Endothelial cell of umbilical vein (primary cell): ENCODE measurements at regions not wholly inside any gene's neighbourhood (a gene's known extent, or its start where the extent isn't known, plus 50 kb on each side); places are given as distances from the start of the nearest gene placed in this dataset.
"Not testable (repeated sequence)": the region's sequence is repeated elsewhere in the genome, so short reads cannot be mapped to it uniquely, and the experiment has no call there.

ENCODE experiments used
- BruUV-seq: library from RNA; stranded (reverse); fragments of 400-500 nt; replicated peaks from 2 replicates; lab custom pipeline; 2021; lab: Mats Ljungman, UMichigan
- CTCF ChIA-PET: fragments of 300-600, 350-600 bp; sonication (Branson Sonifier 250); formaldehyde crosslinking; loops from one replicate; lab custom pipeline; 2021; ENCODE audit warnings: antibody characterized with exemption, inconsistent platforms; lab: Charles Lee
- POLR2A ChIA-PET: fragments of 300-600, 350-600 bp; sonication (Branson Sonifier 250); formaldehyde crosslinking; loops from one replicate; lab custom pipeline; 2021; ENCODE audit warnings: antibody characterized with exemption, inconsistent platforms; lab: Charles Lee
- DNase-seq: peaks from one replicate; pipeline ENCODE4 v3.0.0-alpha.2; 2011; ENCODE audit warnings: low read depth, low spot score
- FAIRE-seq: peaks from 2 replicates; lab custom pipeline; 2011; peaks lifted over from hg19 to GRCh38; lab: Jason Lieb, UNC
- H2AFZ ChIP-seq: 2 replicates; pipeline ENCODE4 v1.6.0; 2012; ENCODE audit warnings: low read depth, low read length, control low read depth, inconsistent platforms
- H3K27ac ChIP-seq: 2 replicates; pipeline ENCODE4 v1.5.1; 2011; ENCODE audit warnings: low read depth, mild to moderate bottlenecking, control low read depth, low read length, moderate library complexity; ENCODE audit not compliant: insufficient read depth
- H3K27me3 ChIP-seq, 2 experiments: 2 replicates each; pipeline versions ENCODE4 v1.6.0 to v1.6.1; 2011; ENCODE audit warnings: low read length in 2 of 2, mixed read lengths in 1 of 2; ENCODE audit not compliant: control insufficient read depth in 2 of 2, insufficient read depth in 2 of 2
- H3K36me3 ChIP-seq, 2 experiments: 2 replicates in 1 of 2; 3 replicates in 1 of 2; pipeline ENCODE4 v1.5.1; 2011; ENCODE audit warnings: low read length in 2 of 2, mild to moderate bottlenecking in 1 of 2, moderate library complexity in 1 of 2; ENCODE audit not compliant: control insufficient read depth in 2 of 2, insufficient read depth in 2 of 2; ENCODE audit errors: extremely low read depth in 1 of 2
- H3K4me1 ChIP-seq: 3 replicates; pipeline ENCODE4 v1.5.1; 2011; ENCODE audit warnings: mild to moderate bottlenecking, low read length; ENCODE audit not compliant: control insufficient read depth, insufficient read depth; ENCODE audit errors: extremely low read depth
- H3K4me2 ChIP-seq: 2 replicates; pipeline ENCODE4 v1.6.1; 2011; ENCODE audit warnings: low read length, control low read depth, mixed read lengths; ENCODE audit not compliant: insufficient read depth
- H3K4me3 ChIP-seq, 3 experiments: fragments of 200-600 bp in 1 of 3; sonication (generic), shearing (Covaris generic) in 1 of 3; replicated peaks in 1 of 3; 2 replicates each; pipeline ENCODE4 v1.5.1; 2011 to 2016; ENCODE audit warnings: control low read depth in 3 of 3, low read length in 3 of 3, mild to moderate bottlenecking in 2 of 3, inconsistent platforms in 1 of 3, low read depth in 1 of 3, moderate library complexity in 1 of 3; ENCODE audit not compliant: insufficient read depth in 1 of 3
- H3K79me2 ChIP-seq: 2 replicates; pipeline ENCODE4 v1.6.0; 2012; ENCODE audit warnings: low read length, inconsistent platforms; ENCODE audit not compliant: control insufficient read depth, insufficient read depth
- H3K9ac ChIP-seq: replicated peaks from 2 replicates; pipeline ENCODE3; 2011; ENCODE audit warnings: low read length, control low read depth; ENCODE audit not compliant: insufficient read depth; ENCODE audit errors: extremely low read depth
- H3K9me1 ChIP-seq: replicated peaks from 3 replicates; pipeline ENCODE4 v1.6.0; 2011; ENCODE audit warnings: mild to moderate bottlenecking, low read length; ENCODE audit not compliant: control insufficient read depth, insufficient read depth; ENCODE audit errors: extremely low read depth
- H3K9me3 ChIP-seq: replicated peaks from 2 replicates; pipeline ENCODE4 v1.5.1; 2012; ENCODE audit warnings: low read length, inconsistent platforms; ENCODE audit not compliant: control insufficient read depth, insufficient read depth
- H4K20me1 ChIP-seq: replicated peaks from 2 replicates; pipeline ENCODE3; 2011; ENCODE audit warnings: mild to moderate bottlenecking, low read length; ENCODE audit not compliant: control insufficient read depth, insufficient read depth; ENCODE audit errors: extremely low read depth
- EZH2 ChIP-seq: IDR thresholded peaks from 2 replicates; pipeline ENCODE4 v1.6.1; 2012; ENCODE audit warnings: borderline replicate concordance, low read depth, mild to moderate bottlenecking, moderate library complexity, low read length, inconsistent platforms; ENCODE audit not compliant: severe bottlenecking
- FOS ChIP-seq: IDR thresholded peaks from 2 replicates; pipeline ENCODE4 v1.6.1; 2011; ENCODE audit warnings: mild to moderate bottlenecking, low read length, moderate library complexity, borderline replicate concordance; ENCODE audit not compliant: insufficient read depth
- GATA2 ChIP-seq: IDR thresholded peaks from 2 replicates; pipeline ENCODE4 v1.7.0; 2011; ENCODE audit warnings: low read depth, mild to moderate bottlenecking, moderate library complexity, mixed read lengths, low read length; ENCODE audit not compliant: insufficient read length, insufficient read depth
- JUN ChIP-seq: IDR thresholded peaks from 2 replicates; pipeline ENCODE4 v1.6.1; 2011; ENCODE audit warnings: borderline replicate concordance, low read depth; ENCODE audit not compliant: insufficient read length, insufficient read depth
- MAX ChIP-seq: IDR thresholded peaks from 2 replicates; pipeline ENCODE4 v1.6.1; 2011; ENCODE audit not compliant: insufficient read depth, insufficient read length
- MYC ChIP-seq: IDR thresholded peaks from one replicate; pipeline ENCODE4 v1.6.1; 2011; ENCODE audit warnings: mild to moderate bottlenecking, low read depth, low read length
- POLR2A ChIP-seq: IDR thresholded peaks from 2 replicates; pipeline ENCODE4 v1.6.1; 2012; ENCODE audit warnings: low read depth, mild to moderate bottlenecking, control low read depth, low read length
- POLR2AphosphoS5 ChIP-seq: IDR thresholded peaks from 2 replicates; pipeline ENCODE4 v1.6.1; 2012; ENCODE audit warnings: low read depth, mild to moderate bottlenecking, control low read depth, low read length, moderate library complexity; ENCODE audit not compliant: insufficient read depth
- dilution Hi-C: fragments of 300-500 bp; cut with MboI; formaldehyde crosslinking; loops from one replicate; pipeline ENCODE4 v1.15.0; 2019; ENCODE audit warnings: low sequenced_read_pairs; ENCODE audit not compliant: extremely low pct_ligation_motif_present
- intact Hi-C: fragments of 100-400 bp; cut with micrococcal nuclease; formaldehyde crosslinking; loops from one replicate; pipeline ENCODE4 v1.10.0; 2022
- TF ChIP-seq, protein P1 (sequence below), 2 donors: IDR thresholded peaks; 1 replicate in 1 of 2; 2 replicates in 1 of 2; pipeline ENCODE4 v1.5.1; 2011; ENCODE audit warnings: low read length in 2 of 2, mild to moderate bottlenecking in 2 of 2, moderate library complexity in 2 of 2, control low read depth in 1 of 2, inconsistent platforms in 1 of 2, low read depth in 1 of 2; ENCODE audit not compliant: insufficient read depth in 1 of 2; ENCODE audit errors: extremely low read depth in 1 of 2

DNA sequence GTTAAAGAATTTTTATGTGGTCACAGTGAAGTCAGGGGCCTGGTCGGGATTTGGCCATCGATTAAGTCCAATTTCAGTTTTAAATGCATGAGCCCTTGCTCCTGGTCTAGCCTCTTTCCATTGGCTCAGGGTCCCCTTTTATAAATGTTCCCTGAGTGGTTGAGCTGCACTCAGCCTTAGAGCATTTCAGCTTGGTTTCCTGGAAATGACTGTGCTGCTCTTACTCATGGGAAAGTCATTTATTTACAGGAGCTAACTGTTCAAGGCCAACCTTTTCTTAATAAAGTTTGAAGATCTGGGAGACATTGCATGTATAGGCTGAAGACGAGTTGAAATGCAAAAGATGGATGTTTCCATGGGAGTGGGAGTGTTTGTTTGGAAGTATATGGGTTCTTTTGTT is 98.8 kb upstream of the CLNK start:
- intact Hi-C loops (no loop called here), dilution Hi-C loops (no loop called here)
- CTCF ChIA-PET, result interaction anchor here (0.8 to 1.6 kb wide), 5 partner anchors 8 to 203 kb away, joined by 3 to 4 read pairs (median 3); no protein-coding TSS in a partner anchor
- no peak for DNase-seq
- Histone ChIP-seq H3K9me3 (no peaks in the 10 kb centered on the region), H3K4me3 (no peak overlapping the region), H4K20me1 (no peaks in the 10 kb centered on the region), H3K36me3 (no peaks in the 10 kb centered on the region), H3K9me1 (no peaks in the 10 kb centered on the region), H3K27me3 (no peaks in the 10 kb centered on the region), H3K4me1 (no peaks in the 10 kb centered on the region), H3K79me2 (no peaks in the 10 kb centered on the region), H3K27ac (no peak overlapping the region), H2AFZ (no peak overlapping the region), H3K9ac (no peak overlapping the region), H3K4me2 (no peak overlapping the region)
- no peak for FAIRE-seq
- POLR2A ChIA-PET, result no interaction called here
- TF ChIP-seq FOS (peak; percentile 27), JUN (no peak)
- BruUV-seq, result no TSS peak

GRCh38 chr4:10781805-10782204 is 97.2 kb upstream of the CLNK start:
- ChIA-PET POLR2A (no interaction called here), CTCF (no interaction called here)
- H4K20me1 ChIP-seq, result no peaks in the 10 kb centered on the region
- no TSS peak for BruUV-seq
- intact Hi-C loops (no loop called here), dilution Hi-C loops (no loop called here)
- no peak for DNase-seq
- no peaks in the 10 kb centered on the region for H3K4me1 ChIP-seq
- H3K9me3 ChIP-seq, result no peaks in the 10 kb centered on the region
- H3K27me3 ChIP-seq, result no peaks in the 10 kb centered on the region
- TF ChIP-seq JUN (no peak), POLR2A (no peak), MYC (no peak), EZH2 (no peak), MAX (no peak), POLR2AphosphoS5 (no peak), GATA2 (no peak), FOS (no peak)
- TF ChIP-seq, protein P1, sequence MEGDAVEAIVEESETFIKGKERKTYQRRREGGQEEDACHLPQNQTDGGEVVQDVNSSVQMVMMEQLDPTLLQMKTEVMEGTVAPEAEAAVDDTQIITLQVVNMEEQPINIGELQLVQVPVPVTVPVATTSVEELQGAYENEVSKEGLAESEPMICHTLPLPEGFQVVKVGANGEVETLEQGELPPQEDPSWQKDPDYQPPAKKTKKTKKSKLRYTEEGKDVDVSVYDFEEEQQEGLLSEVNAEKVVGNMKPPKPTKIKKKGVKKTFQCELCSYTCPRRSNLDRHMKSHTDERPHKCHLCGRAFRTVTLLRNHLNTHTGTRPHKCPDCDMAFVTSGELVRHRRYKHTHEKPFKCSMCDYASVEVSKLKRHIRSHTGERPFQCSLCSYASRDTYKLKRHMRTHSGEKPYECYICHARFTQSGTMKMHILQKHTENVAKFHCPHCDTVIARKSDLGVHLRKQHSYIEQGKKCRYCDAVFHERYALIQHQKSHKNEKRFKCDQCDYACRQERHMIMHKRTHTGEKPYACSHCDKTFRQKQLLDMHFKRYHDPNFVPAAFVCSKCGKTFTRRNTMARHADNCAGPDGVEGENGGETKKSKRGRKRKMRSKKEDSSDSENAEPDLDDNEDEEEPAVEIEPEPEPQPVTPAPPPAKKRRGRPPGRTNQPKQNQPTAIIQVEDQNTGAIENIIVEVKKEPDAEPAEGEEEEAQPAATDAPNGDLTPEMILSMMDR (IDR thresholded peaks at IDR 0.05; ENCODE audit: extremely low read depth in 1 of 2, insufficient read depth in 1 of 2, low read depth in 1 of 2, low read length in 2 of 2), result no peak
- no peak overlapping the region for H3K4me2 ChIP-seq
- H3K9me1 ChIP-seq, result no peaks in the 10 kb centered on the region
- no peak for FAIRE-seq
- no peaks in the 10 kb centered on the region for H3K36me3 ChIP-seq
- H3K27ac ChIP-seq, result no peak overlapping the region
- no peak overlapping the region for H3K4me3 ChIP-seq
- no peak overlapping the region for H3K9ac ChIP-seq
- H3K79me2 ChIP-seq, result no peaks in the 10 kb centered on the region
- no peak overlapping the region for H2AFZ ChIP-seq

DNA sequence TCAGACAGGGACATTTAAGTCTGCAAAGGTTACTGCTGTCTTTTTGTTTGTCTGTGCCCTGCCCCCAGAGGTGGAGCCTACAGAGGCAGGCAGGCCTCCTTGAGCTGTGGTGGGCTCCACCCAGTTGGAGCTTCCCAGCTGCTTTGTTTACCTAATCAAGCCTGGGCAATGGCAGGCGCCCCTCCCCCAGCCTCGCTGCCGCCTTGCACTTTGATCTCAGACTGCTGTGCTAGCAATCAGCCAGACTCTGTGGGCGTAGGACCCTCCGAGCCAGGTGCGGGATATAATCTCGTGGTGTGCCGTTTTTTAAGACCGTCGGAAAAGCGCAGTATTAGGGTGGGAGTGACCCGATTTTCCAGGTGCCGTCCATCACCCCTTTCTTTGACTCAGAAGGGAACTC is 96.2 kb upstream of the CLNK start:
- H2AFZ ChIP-seq, H3K79me2 ChIP-seq, H3K36me3 ChIP-seq, H3K4me1 ChIP-seq, POLR2A ChIA-PET, H3K9me1 ChIP-seq, H3K27ac ChIP-seq, intact Hi-C loops, H3K9me3 ChIP-seq, H3K9ac ChIP-seq, BruUV-seq, H3K4me2 ChIP-seq, H4K20me1 ChIP-seq, dilution Hi-C loops, H3K4me3 ChIP-seq, DNase-seq, CTCF ChIA-PET, H3K27me3 ChIP-seq, FAIRE-seq: not testable (repeated sequence)
